Fibroblast of pulmonary artery (primary cell): ENCODE measurements at regions not wholly inside any gene's neighbourhood (a gene's known extent, or its start where the extent isn't known, plus 50 kb on each side); places are given as distances from the start of the nearest gene placed in this dataset.
"Not testable (repeated sequence)": the region's sequence is repeated elsewhere in the genome, so short reads cannot be mapped to it uniquely, and the experiment has no call there.

Experiments used
- DNase-seq: peaks from one replicate; pipeline ENCODE4 v3.0.0-alpha.2; 2010; ENCODE audit warnings: low read depth
- H3K4me3 ChIP-seq: replicated peaks from 2 replicates; pipeline ENCODE4 v1.5.1; 2011; ENCODE audit warnings: low read depth, mild to moderate bottlenecking, control low read depth, low read length, moderate library complexity
- TF ChIP-seq, protein P1 (sequence below): IDR thresholded peaks from 2 replicates; pipeline ENCODE4 v1.5.1; 2011; ENCODE audit warnings: mild to moderate bottlenecking, control low read depth, low read length, inconsistent platforms; ENCODE audit errors: missing control alignments

DNA sequence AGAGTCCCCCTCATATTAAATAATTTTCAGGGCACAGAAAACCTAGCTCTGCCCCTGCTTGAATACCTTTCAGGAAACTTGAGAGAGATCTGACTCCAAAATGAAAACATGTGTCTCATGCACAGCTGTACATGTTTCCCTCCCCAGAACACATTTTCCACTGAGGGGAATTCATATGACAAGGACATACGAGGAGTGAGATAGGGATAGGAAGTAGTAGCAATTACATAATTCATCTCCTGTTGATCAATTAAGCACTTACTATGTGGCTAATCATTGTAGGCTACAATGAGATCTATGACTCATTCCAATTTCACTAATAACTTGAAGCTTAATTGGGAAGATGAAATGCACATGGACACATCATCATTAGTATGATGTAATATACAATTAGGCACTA lies 302.1 kb downstream of the PCDH11X start:
- DNase-seq, H3K4me3 ChIP-seq: not testable (repeated sequence)

DNA sequence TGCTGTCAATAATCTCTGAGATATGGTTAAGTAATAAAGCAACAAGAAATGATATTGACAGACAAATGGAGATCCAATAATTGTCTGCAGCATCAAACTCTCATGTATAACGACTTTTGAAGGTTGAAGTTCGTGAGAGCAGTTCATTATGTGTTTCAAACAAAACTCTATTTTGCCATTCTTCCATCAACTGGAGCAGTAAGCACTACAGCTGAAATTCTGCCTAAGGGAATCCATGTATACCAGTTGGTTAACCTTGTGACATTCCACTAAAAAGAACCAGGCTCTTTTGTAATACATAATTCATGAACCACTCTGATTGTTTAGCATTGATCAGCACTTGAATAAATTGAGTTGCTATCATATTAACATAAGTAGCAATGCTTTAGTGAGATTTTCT lies 311.6 kb downstream of the PCDH11X start:
- not testable (repeated sequence) for H3K4me3 ChIP-seq, DNase-seq

DNA sequence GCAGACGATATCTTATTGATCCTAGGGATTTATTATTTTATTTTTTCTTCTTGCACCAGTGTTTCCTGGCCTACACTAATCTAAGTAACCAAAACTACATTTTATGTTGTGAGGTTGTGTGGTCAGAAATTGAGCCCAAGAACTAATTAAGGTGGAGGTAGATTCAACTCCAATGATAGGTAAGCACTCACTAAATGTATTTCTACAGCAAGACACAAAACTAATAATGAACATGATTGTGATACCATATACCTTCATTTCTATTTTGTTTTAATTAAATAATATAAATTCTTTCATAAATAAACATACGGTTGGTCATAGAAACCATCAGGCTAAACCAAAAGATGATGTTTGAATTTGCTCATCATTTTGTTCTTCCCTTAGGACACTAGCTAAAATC lies 319.0 kb downstream of the PCDH11X start:
- H3K4me3 ChIP-seq: not testable (repeated sequence)

DNA sequence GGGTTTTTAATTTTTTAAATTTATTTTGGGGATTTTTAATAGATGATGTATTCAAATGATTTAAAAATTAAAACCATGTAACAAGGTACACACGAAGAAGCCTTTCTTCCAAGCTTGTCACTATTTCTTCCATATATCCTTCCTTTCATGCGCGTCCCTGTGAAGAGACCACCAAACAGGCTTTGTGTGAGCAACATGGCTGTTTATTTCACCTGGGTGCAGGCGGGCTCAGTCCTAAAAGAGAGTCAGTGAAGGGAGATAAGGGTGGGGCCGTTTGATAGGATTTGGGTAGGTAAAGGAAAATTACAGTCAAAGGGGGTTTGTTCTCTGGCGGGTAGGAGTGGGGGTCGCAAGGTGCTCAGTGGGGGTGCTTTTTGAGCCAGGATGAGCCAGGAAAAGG lies 320.9 kb downstream of the PCDH11X start:
- H3K4me3 ChIP-seq, DNase-seq: not testable (repeated sequence)

More for the DNA sequence above, 319.0 kb downstream of the PCDH11X start:
- DNase-seq: not testable (repeated sequence)

GRCh38 chrX:92105693-92106092 lies 326.5 kb downstream of the PCDH11X start:
- H3K4me3 ChIP-seq, DNase-seq: not testable (repeated sequence)

DNA sequence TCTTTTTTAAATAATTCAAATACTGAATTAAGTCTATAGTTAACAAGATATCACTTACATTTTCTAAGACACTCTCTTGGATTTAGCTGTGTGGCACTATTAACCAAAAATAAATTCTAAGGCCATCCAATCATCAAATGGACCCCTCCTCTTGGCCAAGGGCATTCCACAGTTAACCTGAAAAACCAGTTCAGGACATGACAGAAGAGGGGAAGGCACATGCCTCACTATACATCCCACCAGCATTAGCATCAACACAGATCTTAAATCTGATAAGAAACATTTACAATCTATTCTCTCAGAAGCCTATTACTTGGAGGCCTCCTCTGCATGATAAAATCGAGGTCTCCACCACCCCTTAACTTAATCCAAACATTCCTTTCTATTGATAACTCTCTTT lies 327.5 kb downstream of the PCDH11X start:
- not testable (repeated sequence) for DNase-seq, H3K4me3 ChIP-seq

- DNase-seq, H3K4me3 ChIP-seq: not testable (repeated sequence)
Observed at GRCh38 chrX:92110410-92110911, 331.3 kb downstream of the PCDH11X start.

- DNase-seq, H3K4me3 ChIP-seq: not testable (repeated sequence)
Observed at GRCh38 chrX:92117701-92118100, 338.5 kb downstream of the PCDH11X start.

- DNase-seq, H3K4me3 ChIP-seq: not testable (repeated sequence)
Observed at GRCh38 chrX:92163035-92163434, 383.9 kb downstream of the PCDH11X start.

- DNase-seq: no peak
- H3K4me3 ChIP-seq: no peak overlapping the region
- TF ChIP-seq, protein P1, sequence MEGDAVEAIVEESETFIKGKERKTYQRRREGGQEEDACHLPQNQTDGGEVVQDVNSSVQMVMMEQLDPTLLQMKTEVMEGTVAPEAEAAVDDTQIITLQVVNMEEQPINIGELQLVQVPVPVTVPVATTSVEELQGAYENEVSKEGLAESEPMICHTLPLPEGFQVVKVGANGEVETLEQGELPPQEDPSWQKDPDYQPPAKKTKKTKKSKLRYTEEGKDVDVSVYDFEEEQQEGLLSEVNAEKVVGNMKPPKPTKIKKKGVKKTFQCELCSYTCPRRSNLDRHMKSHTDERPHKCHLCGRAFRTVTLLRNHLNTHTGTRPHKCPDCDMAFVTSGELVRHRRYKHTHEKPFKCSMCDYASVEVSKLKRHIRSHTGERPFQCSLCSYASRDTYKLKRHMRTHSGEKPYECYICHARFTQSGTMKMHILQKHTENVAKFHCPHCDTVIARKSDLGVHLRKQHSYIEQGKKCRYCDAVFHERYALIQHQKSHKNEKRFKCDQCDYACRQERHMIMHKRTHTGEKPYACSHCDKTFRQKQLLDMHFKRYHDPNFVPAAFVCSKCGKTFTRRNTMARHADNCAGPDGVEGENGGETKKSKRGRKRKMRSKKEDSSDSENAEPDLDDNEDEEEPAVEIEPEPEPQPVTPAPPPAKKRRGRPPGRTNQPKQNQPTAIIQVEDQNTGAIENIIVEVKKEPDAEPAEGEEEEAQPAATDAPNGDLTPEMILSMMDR: no peak
Observed at GRCh38 chrX:92209936-92210335, 430.8 kb downstream of the PCDH11X start.

GRCh38 chrX:92213786-92214185 lies 434.6 kb downstream of the PCDH11X start:
- H3K4me3 ChIP-seq: no peak overlapping the region
- TF ChIP-seq, protein P1: no peak
- DNase-seq: peak; percentile 0

DNA sequence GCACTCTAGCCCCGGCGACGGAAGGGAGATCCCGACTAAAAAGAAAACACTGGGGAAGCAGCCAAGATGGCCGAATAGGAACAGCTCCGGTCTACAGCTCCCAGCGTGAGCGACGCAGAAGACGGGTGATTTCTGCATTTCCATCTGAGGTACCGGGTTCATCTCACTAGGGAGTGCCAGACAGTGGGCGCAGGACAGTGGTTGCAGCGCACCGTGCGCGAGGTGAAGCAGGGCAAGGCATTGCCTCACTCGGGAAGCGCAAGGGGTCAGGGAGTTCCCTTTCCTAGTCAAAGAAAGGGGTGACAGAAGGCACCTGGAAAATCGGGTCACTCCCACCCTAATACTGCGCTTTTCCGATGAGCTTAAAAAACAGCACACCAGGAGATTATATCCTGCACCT lies 435.8 kb downstream of the PCDH11X start:
- H3K4me3 ChIP-seq, DNase-seq: not testable (repeated sequence)

DNA sequence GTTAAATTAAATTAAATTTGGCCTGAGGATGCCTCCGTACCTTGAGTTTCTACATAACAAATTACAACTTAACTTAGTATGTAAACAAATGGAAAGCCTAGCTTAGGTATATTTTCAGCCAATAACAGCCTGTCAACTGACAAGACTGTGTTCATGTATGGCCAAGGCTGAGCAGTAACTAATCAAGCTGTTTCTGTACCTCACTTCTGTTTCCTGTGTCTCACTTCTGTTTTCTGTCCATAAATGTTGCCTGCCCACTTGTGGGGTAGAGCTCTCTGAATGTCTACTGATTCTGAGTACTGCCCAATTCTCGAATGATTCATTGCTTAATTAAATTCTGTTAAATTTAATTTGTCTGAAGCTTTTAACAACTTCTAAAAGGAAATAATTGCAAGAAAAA lies 445.2 kb downstream of the PCDH11X start:
- H3K4me3 ChIP-seq: no peak overlapping the region
- no peak for DNase-seq
- TF ChIP-seq, protein P1: no peak
